K562 (cell line): ENCODE measurements at regions not wholly inside any gene's neighbourhood (a gene's known extent, or its start where the extent isn't known, plus 50 kb on each side); places are given as distances from the start of the nearest gene placed in this dataset.

ENCODE experiments used
- ATAC-seq: fragments of 200-7000 bp; cut with Tn5 transposase; 3 replicates; pipeline ENCODE4 v1.9.1; 2020; ENCODE audit warnings: moderate library complexity
- BruUV-seq: library from RNA; stranded (reverse); fragments of 400-500 nt; replicated peaks from 2 replicates; lab custom pipeline; 2021; lab: Mats Ljungman, UMichigan
- CTCF ChIA-PET: fragments of 300-600 bp; formaldehyde crosslinking; extraction: SDS; loops from one replicate; lab custom pipeline; 2021; ENCODE audit warnings: low intra/inter-chr PET ratio; lab: Yijun Ruan, JAX
- POLR2A ChIA-PET: fragments of 300-600, 350-650 bp; sonication (Branson Sonifier 250); formaldehyde crosslinking; extraction: SDS; loops from one replicate; lab custom pipeline; 2021; ENCODE audit warnings: antibody characterized with exemption, inconsistent platforms; lab: Yijun Ruan, JAX
- DNase-seq, 4 experiments: peaks; one replicate each; pipeline versions ENCODE4 v3.0.0 to v3.0.0-alpha.2; 2011 to 2018; ENCODE audit warnings: low spot score in 3 of 4, mixed read lengths in 3 of 4; ENCODE audit errors: extremely low read depth in 1 of 4
- FAIRE-seq: peaks from 2 replicates; lab custom pipeline; 2011; peaks lifted over from hg19 to GRCh38; lab: Jason Lieb, UNC
- H2AFZ ChIP-seq: 2 replicates; pipeline ENCODE4 v1.6.0; 2011; ENCODE audit warnings: low read depth, low read length, control low read depth, inconsistent platforms
- H3K27ac ChIP-seq: fragments of 200-600 bp; 3 replicates; pipeline ENCODE4 v1.8.0; 2011; ENCODE audit warnings: low read depth, mild to moderate bottlenecking, control low read depth, inconsistent platforms, low read length, moderate library complexity, mixed read lengths; ENCODE audit errors: extremely low read depth
- H3K27me3 ChIP-seq, 2 experiments: fragments of 300-600 bp in 1 of 2; 2 replicates in 1 of 2; 3 replicates in 1 of 2; pipeline versions ENCODE4 v1.6.0 to v1.8.0; 2011; ENCODE audit warnings: inconsistent platforms in 2 of 2, low read length in 2 of 2, mild to moderate bottlenecking in 1 of 2, mixed read lengths in 1 of 2, moderate library complexity in 1 of 2; ENCODE audit not compliant: control insufficient read depth in 2 of 2, insufficient read depth in 2 of 2
- H3K36me3 ChIP-seq: fragments of 300-600 bp; 3 replicates; pipeline ENCODE4 v1.8.0; 2011; ENCODE audit warnings: mild to moderate bottlenecking, low read length, inconsistent platforms; ENCODE audit not compliant: control insufficient read depth, insufficient read depth
- H3K4me1 ChIP-seq, 2 experiments: fragments of 200-600 bp in 1 of 2; replicated peaks in 1 of 2; 2 replicates in 1 of 2; 3 replicates in 1 of 2; pipeline versions ENCODE4 v1.5.1 to v1.8.0; 2011; ENCODE audit warnings: inconsistent platforms in 2 of 2, low read length in 2 of 2, mild to moderate bottlenecking in 1 of 2, mixed read lengths in 1 of 2, moderate library complexity in 1 of 2; ENCODE audit not compliant: control insufficient read depth in 2 of 2, insufficient read depth in 2 of 2
- H3K4me2 ChIP-seq: 2 replicates; pipeline ENCODE4 v1.6.1; 2011; ENCODE audit warnings: low read length, control low read depth, inconsistent platforms, mixed read lengths; ENCODE audit not compliant: insufficient read depth
- H3K4me3 ChIP-seq: fragments of 200-600 bp; sonication (generic), shearing (Covaris generic); 2 replicates; pipeline ENCODE4 v1.5.1; 2016; ENCODE audit warnings: control low read depth, inconsistent platforms
- H3K79me2 ChIP-seq: fragments of 200-600 bp; 3 replicates; pipeline ENCODE4 v1.8.0; 2011; ENCODE audit warnings: low read length, inconsistent platforms; ENCODE audit not compliant: control insufficient read depth, insufficient read depth
- H3K9ac ChIP-seq, 2 experiments: 2 replicates each; pipeline versions ENCODE4 v1.6.0 to v1.6.1; 2011; ENCODE audit warnings: low read depth in 2 of 2, low read length in 2 of 2, control low read depth in 1 of 2, inconsistent platforms in 1 of 2, mild to moderate bottlenecking in 1 of 2, mixed read lengths in 1 of 2; ENCODE audit not compliant: insufficient read depth in 1 of 2
- H3K9me1 ChIP-seq: one replicate; pipeline ENCODE4 v1.6.0; 2011; ENCODE audit warnings: inconsistent platforms, mild to moderate bottlenecking, low read length, moderate library complexity; ENCODE audit not compliant: control insufficient read depth, insufficient read depth
- H3K9me3 ChIP-seq: replicated peaks from 2 replicates; pipeline ENCODE4 v1.5.1; 2011; ENCODE audit warnings: low read depth, low read length, inconsistent platforms; ENCODE audit not compliant: control insufficient read depth, insufficient read depth
- H4K20me1 ChIP-seq: replicated peaks from 2 replicates; pipeline ENCODE4 v1.6.1; 2011; ENCODE audit warnings: low read length, inconsistent platforms, mixed read lengths; ENCODE audit not compliant: control insufficient read depth, insufficient read depth
- ATF3 ChIP-seq, 2 experiments: fragments of 450-650 bp in 1 of 2; sonication (generic) in 1 of 2; formaldehyde crosslinking in 1 of 2; IDR thresholded peaks in 1 of 2; conservative IDR thresholded peaks in 1 of 2; 2 replicates each; pipeline versions ENCODE4 v1.6.1 to v1.8.1; 2016 to 2023; ENCODE audit warnings: mild to moderate bottlenecking in 2 of 2, moderate library complexity in 2 of 2, inconsistent platforms in 1 of 2, missing genetic modification reagents in 1 of 2
- CBX2 ChIP-seq: fragments of 200-600 bp; sonication (generic); IDR thresholded peaks from one replicate; pipeline ENCODE4 v1.6.1; 2012; ENCODE audit warnings: mild to moderate bottlenecking, low read length, inconsistent platforms; ENCODE audit not compliant: insufficient read depth, poor library complexity, severe bottlenecking
- FOXK2 ChIP-seq, 2 experiments: fragments of 450-650 bp; IDR thresholded peaks in 1 of 2; conservative IDR thresholded peaks in 1 of 2; 2 replicates each; pipeline ENCODE4 v1.6.1; 2016; ENCODE audit warnings: low read depth in 2 of 2, mild to moderate bottlenecking in 1 of 2
- GABPB1 ChIP-seq: sonication (generic); formaldehyde crosslinking; IDR thresholded peaks from 2 replicates; pipeline ENCODE4 v1.8.0; 2022; ENCODE audit warnings: mild to moderate bottlenecking, missing genetic modification reagents
- NCOA4 ChIP-seq: fragments of 450-650 bp; IDR thresholded peaks from 2 replicates; pipeline ENCODE4 v1.6.1; 2018; ENCODE audit warnings: mild to moderate bottlenecking; ENCODE audit not compliant: partially characterized antibody
- PCBP2 ChIP-seq: fragments of 200-400 bp; formaldehyde crosslinking; IDR thresholded peaks from 2 replicates; pipeline ENCODE4 v1.6.1; 2018; ENCODE audit warnings: low read length, low read depth, mild to moderate bottlenecking, moderate library complexity; ENCODE audit not compliant: poor library complexity, severe bottlenecking
- RBM22 ChIP-seq: fragments of 200-400 bp; formaldehyde crosslinking; IDR thresholded peaks from 2 replicates; pipeline ENCODE4 v1.6.1; 2018; ENCODE audit warnings: low read length, low read depth; ENCODE audit not compliant: poor library complexity, severe bottlenecking
- SETDB1 ChIP-seq: IDR thresholded peaks from one replicate; pipeline ENCODE4 v1.6.1; 2012; ENCODE audit warnings: low read length, control low read depth, inconsistent platforms
- TRIM24 ChIP-seq, 2 experiments: fragments of 450-650 bp; IDR thresholded peaks; 2 replicates each; pipeline ENCODE4 v1.6.1; 2016
- ZNF239 ChIP-seq: fragments of 250-450 bp; sonication (Bioruptor Pico); IDR thresholded peaks from 2 replicates; pipeline ENCODE4 v1.4.0; 2020; ENCODE audit warnings: mild to moderate bottlenecking
- ZNF347 ChIP-seq: fragments of 450-650 bp; formaldehyde crosslinking; IDR thresholded peaks from 2 replicates; pipeline ENCODE4 v1.4.0; 2020; ENCODE audit warnings: low read depth, mild to moderate bottlenecking, moderate library complexity
- ZNF449 ChIP-seq: fragments of 250-450 bp; sonication (Bioruptor Pico); IDR thresholded peaks from 2 replicates; pipeline ENCODE4 v1.8.0; 2022; ENCODE audit warnings: moderate library complexity, mild to moderate bottlenecking, inconsistent platforms
- ZNF75A ChIP-seq: fragments of 450-650 bp; formaldehyde crosslinking; IDR thresholded peaks from 2 replicates; pipeline ENCODE4 v1.4.0; 2020; ENCODE audit warnings: mild to moderate bottlenecking
- ZNF77 ChIP-seq: fragments of 250-450 bp; sonication (Bioruptor Pico); IDR thresholded peaks from 2 replicates; pipeline ENCODE4 v1.5.0; 2020
- WGBS: fragments of 100-300 bp; shearing (Covaris generic); methylation state at CpG from one replicate; pipeline ENCODE4 v1.1.6; 2016; ENCODE audit warnings: low coverage, mixed read lengths; ENCODE audit not compliant: insufficient coverage; ENCODE audit errors: missing lambda C conversion rate; 5-methylcytosine and 5-hydroxymethylcytosine counted together
- in situ Hi-C: fragments of 300-500 bp; cut with MboI; formaldehyde crosslinking; loops from 4 replicates; pipeline ENCODE4 v1.15.0; 2018; ENCODE audit warnings: inconsistent platforms, mixed read lengths
- intact Hi-C: fragments of 100-400 bp; cut with micrococcal nuclease; formaldehyde crosslinking; loops from 2 replicates; pipeline ENCODE4 v1.14.2; 2022
- TF ChIP-seq, protein P1 (sequence below): fragments of 250-450 bp; sonication (Bioruptor Pico); IDR thresholded peaks from 2 replicates; pipeline ENCODE4 v1.8.0; 2021; ENCODE audit warnings: moderate library complexity, mild to moderate bottlenecking, inconsistent platforms
- TF ChIP-seq, protein P2 (sequence below): fragments of 450-650 bp; formaldehyde crosslinking; conservative IDR thresholded peaks from 2 replicates; pipeline ENCODE4 v1.4.0; 2022; ENCODE audit warnings: mild to moderate bottlenecking, missing genetic modification characterization
- TF ChIP-seq, protein P3 (sequence below), 2 experiments: fragments of 450-650 bp; IDR thresholded peaks; 2 replicates each; pipeline ENCODE4 v1.6.1; 2016

DNA sequence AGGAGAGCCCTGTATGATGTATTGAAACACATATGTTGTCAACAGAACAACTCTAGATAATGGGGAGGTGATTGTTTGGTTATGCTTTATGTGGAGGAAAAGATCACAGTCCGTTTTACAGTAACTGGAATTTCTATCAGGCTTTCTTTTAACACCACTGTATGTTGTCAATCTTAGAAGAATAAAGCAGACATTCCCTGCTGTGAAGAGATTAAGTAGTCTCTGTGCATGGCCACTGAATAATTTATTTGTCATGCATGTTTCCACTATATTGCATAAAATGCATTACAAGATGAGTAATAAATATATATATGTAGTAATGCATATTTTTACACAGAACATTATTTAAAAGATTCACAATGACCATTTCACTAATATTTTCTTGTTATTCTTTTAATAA, 440.0 kb downstream of the ANKRD7 start:
- Histone ChIP-seq H3K9ac (no peak overlapping the region), H4K20me1 (no peaks in the 10 kb centered on the region), H3K4me1 (no peaks in the 10 kb centered on the region), H3K79me2 (no peaks in the 10 kb centered on the region), H3K36me3 (no peaks in the 10 kb centered on the region), H3K27me3 (no peaks in the 10 kb centered on the region), H3K9me1 (no peaks in the 10 kb centered on the region), H3K4me2 (no peak overlapping the region), H3K9me3 (no peaks in the 10 kb centered on the region), H2AFZ (no peak overlapping the region), H3K27ac (no peak overlapping the region), H3K4me3 (no peak overlapping the region)
- ChIA-PET CTCF (no interaction called here), POLR2A (no interaction called here)
- WGBS, result 0% methylated on average over 1 of the region's 1 CpG
- no peak for ATAC-seq
- intact Hi-C loops (no loop called here), in situ Hi-C loops (no loop called here)
- no TSS peak for BruUV-seq
- FAIRE-seq, result no peak
- no peak for DNase-seq
- TF ChIP-seq ZNF75A (no peak), ZNF77 (CRISPR knock-in tag) (no peak), ATF3 (IDR thresholded peaks at IDR 0.05) (no peak), ATF3 (CRISPR knock-in tag; conservative IDR thresholded peaks at IDR 0.05) (no peak), SETDB1 (no peak), ZNF239 (no peak), CBX2 (no peak), ZNF449 (CRISPR knock-in tag) (no peak), RBM22 (no peak), PCBP2 (no peak), TRIM24 (IDR thresholded peaks at IDR 0.05) (no peak), NCOA4 (no peak), GABPB1 (no peak), ZNF347 (CRISPR knock-in tag) (no peak), FOXK2 (conservative IDR thresholded peaks at IDR 0.05 in 1 of 2, IDR thresholded peaks at IDR 0.05 in 1 of 2; ENCODE audit: low read depth in 2 of 2) (no peak)
- TF ChIP-seq, protein P1, sequence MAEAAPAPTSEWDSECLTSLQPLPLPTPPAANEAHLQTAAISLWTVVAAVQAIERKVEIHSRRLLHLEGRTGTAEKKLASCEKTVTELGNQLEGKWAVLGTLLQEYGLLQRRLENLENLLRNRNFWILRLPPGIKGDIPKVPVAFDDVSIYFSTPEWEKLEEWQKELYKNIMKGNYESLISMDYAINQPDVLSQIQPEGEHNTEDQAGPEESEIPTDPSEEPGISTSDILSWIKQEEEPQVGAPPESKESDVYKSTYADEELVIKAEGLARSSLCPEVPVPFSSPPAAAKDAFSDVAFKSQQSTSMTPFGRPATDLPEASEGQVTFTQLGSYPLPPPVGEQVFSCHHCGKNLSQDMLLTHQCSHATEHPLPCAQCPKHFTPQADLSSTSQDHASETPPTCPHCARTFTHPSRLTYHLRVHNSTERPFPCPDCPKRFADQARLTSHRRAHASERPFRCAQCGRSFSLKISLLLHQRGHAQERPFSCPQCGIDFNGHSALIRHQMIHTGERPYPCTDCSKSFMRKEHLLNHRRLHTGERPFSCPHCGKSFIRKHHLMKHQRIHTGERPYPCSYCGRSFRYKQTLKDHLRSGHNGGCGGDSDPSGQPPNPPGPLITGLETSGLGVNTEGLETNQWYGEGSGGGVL, result no peak
- TF ChIP-seq, protein P2, sequence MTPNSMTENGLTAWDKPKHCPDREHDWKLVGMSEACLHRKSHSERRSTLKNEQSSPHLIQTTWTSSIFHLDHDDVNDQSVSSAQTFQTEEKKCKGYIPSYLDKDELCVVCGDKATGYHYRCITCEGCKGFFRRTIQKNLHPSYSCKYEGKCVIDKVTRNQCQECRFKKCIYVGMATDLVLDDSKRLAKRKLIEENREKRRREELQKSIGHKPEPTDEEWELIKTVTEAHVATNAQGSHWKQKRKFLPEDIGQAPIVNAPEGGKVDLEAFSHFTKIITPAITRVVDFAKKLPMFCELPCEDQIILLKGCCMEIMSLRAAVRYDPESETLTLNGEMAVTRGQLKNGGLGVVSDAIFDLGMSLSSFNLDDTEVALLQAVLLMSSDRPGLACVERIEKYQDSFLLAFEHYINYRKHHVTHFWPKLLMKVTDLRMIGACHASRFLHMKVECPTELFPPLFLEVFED (CRISPR knock-in tag), result no peak
- TF ChIP-seq, protein P3, sequence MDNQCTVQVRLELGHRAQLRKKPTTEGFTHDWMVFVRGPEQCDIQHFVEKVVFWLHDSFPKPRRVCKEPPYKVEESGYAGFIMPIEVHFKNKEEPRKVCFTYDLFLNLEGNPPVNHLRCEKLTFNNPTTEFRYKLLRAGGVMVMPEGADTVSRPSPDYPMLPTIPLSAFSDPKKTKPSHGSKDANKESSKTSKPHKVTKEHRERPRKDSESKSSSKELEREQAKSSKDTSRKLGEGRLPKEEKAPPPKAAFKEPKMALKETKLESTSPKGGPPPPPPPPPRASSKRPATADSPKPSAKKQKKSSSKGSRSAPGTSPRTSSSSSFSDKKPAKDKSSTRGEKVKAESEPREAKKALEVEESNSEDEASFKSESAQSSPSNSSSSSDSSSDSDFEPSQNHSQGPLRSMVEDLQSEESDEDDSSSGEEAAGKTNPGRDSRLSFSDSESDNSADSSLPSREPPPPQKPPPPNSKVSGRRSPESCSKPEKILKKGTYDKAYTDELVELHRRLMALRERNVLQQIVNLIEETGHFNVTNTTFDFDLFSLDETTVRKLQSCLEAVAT (IDR thresholded peaks at IDR 0.05), result no peak
